Liver (tissue), 3 donors: ENCODE measurements at regions not wholly inside any gene's neighbourhood (a gene's known extent, or its start where the extent isn't known, plus 50 kb on each side); places are given as distances from the start of the nearest gene placed in this dataset.

Experiments used
- CTCF ChIP-seq: fragments of 150-350 bp; IDR thresholded peaks from 2 replicates; pipeline ENCODE4 v1.5.1; 2017; ENCODE audit warnings: improper control_type of control experiment, low read depth, low read length; ENCODE audit not compliant: missing input control
- EGR1 ChIP-seq, 2 donors: IDR thresholded peaks; 2 replicates each; pipeline ENCODE4 v1.6.1; 2016 to 2018; ENCODE audit warnings: antibody characterized with exemption in 2 of 2, low read depth in 2 of 2
- GABPA ChIP-seq, 2 donors: IDR thresholded peaks in 1 of 2; conservative IDR thresholded peaks in 1 of 2; 2 replicates each; pipeline ENCODE4 v1.6.1; 2016; ENCODE audit warnings: antibody characterized with exemption in 2 of 2, mild to moderate bottlenecking in 1 of 2, moderate library complexity in 1 of 2
- JUND ChIP-seq, 2 donors: IDR thresholded peaks; 2 replicates each; pipeline ENCODE4 v1.6.1; 2016; ENCODE audit warnings: antibody characterized with exemption in 2 of 2
- RXRA ChIP-seq, 2 donors: IDR thresholded peaks; 2 replicates each; pipeline ENCODE4 v1.6.1; 2017 to 2018; ENCODE audit warnings: antibody characterized with exemption in 2 of 2, mild to moderate bottlenecking in 1 of 2
- TAF1 ChIP-seq: conservative IDR thresholded peaks from 2 replicates; pipeline ENCODE4 v1.6.1; 2016; ENCODE audit warnings: antibody characterized with exemption, mild to moderate bottlenecking
- TF ChIP-seq, protein P1 (sequence below): IDR thresholded peaks from 2 replicates; pipeline ENCODE4 v1.6.1; 2016; ENCODE audit warnings: antibody characterized with exemption
- TF ChIP-seq, protein P2 (sequence below): IDR thresholded peaks from 2 replicates; pipeline ENCODE4 v1.6.1; 2016; ENCODE audit warnings: antibody characterized with exemption, mild to moderate bottlenecking
- TF ChIP-seq, protein P3 (sequence below): IDR thresholded peaks from 2 replicates; pipeline ENCODE4 v1.6.1; 2016; ENCODE audit warnings: antibody characterized with exemption
- donor health status: healthy.
- donor health status: healthy.

GRCh38 chr19:20276011-20276731 lies 109.2 kb downstream of the ZNF486 start:
- TF ChIP-seq, protein P1, sequence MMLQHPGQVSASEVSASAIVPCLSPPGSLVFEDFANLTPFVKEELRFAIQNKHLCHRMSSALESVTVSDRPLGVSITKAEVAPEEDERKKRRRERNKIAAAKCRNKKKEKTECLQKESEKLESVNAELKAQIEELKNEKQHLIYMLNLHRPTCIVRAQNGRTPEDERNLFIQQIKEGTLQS: no peak
- TF ChIP-seq GABPA (IDR thresholded peaks at IDR 0.05 in 1 of 2, conservative IDR thresholded peaks at IDR 0.05 in 1 of 2) (no peak), CTCF (no peak), TAF1 (no peak), JUND (IDR thresholded peaks at IDR 0.05) (no peak), EGR1 (IDR thresholded peaks at IDR 0.05; ENCODE audit: low read depth in 2 of 2) (no peak), RXRA (IDR thresholded peaks at IDR 0.05) (no peak)
- TF ChIP-seq, protein P2, sequence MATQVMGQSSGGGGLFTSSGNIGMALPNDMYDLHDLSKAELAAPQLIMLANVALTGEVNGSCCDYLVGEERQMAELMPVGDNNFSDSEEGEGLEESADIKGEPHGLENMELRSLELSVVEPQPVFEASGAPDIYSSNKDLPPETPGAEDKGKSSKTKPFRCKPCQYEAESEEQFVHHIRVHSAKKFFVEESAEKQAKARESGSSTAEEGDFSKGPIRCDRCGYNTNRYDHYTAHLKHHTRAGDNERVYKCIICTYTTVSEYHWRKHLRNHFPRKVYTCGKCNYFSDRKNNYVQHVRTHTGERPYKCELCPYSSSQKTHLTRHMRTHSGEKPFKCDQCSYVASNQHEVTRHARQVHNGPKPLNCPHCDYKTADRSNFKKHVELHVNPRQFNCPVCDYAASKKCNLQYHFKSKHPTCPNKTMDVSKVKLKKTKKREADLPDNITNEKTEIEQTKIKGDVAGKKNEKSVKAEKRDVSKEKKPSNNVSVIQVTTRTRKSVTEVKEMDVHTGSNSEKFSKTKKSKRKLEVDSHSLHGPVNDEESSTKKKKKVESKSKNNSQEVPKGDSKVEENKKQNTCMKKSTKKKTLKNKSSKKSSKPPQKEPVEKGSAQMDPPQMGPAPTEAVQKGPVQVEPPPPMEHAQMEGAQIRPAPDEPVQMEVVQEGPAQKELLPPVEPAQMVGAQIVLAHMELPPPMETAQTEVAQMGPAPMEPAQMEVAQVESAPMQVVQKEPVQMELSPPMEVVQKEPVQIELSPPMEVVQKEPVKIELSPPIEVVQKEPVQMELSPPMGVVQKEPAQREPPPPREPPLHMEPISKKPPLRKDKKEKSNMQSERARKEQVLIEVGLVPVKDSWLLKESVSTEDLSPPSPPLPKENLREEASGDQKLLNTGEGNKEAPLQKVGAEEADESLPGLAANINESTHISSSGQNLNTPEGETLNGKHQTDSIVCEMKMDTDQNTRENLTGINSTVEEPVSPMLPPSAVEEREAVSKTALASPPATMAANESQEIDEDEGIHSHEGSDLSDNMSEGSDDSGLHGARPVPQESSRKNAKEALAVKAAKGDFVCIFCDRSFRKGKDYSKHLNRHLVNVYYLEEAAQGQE: no peak
- TF ChIP-seq, protein P3, sequence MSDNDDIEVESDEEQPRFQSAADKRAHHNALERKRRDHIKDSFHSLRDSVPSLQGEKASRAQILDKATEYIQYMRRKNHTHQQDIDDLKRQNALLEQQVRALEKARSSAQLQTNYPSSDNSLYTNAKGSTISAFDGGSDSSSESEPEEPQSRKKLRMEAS: no peak
